Endothelial cell of umbilical vein (primary cell): ENCODE measurements at regions not wholly inside any gene's neighbourhood (a gene's known extent, or its start where the extent isn't known, plus 50 kb on each side); places are given as distances from the start of the nearest gene placed in this dataset.

ENCODE experiments used
- BruUV-seq: library from RNA; stranded (reverse); fragments of 400-500 nt; replicated peaks from 2 replicates; lab custom pipeline; 2021; lab: Mats Ljungman, UMichigan
- CTCF ChIA-PET: fragments of 300-600, 350-600 bp; sonication (Branson Sonifier 250); formaldehyde crosslinking; loops from one replicate; lab custom pipeline; 2021; ENCODE audit warnings: antibody characterized with exemption, inconsistent platforms; lab: Charles Lee
- POLR2A ChIA-PET: fragments of 300-600, 350-600 bp; sonication (Branson Sonifier 250); formaldehyde crosslinking; loops from one replicate; lab custom pipeline; 2021; ENCODE audit warnings: antibody characterized with exemption, inconsistent platforms; lab: Charles Lee
- DNase-seq: peaks from one replicate; pipeline ENCODE4 v3.0.0-alpha.2; 2011; ENCODE audit warnings: low read depth, low spot score
- FAIRE-seq: peaks from 2 replicates; lab custom pipeline; 2011; peaks lifted over from hg19 to GRCh38; lab: Jason Lieb, UNC
- H2AFZ ChIP-seq: 2 replicates; pipeline ENCODE4 v1.6.0; 2012; ENCODE audit warnings: low read depth, low read length, control low read depth, inconsistent platforms
- H3K27ac ChIP-seq: 2 replicates; pipeline ENCODE4 v1.5.1; 2011; ENCODE audit warnings: low read depth, mild to moderate bottlenecking, control low read depth, low read length, moderate library complexity; ENCODE audit not compliant: insufficient read depth
- H3K27me3 ChIP-seq, 2 experiments: 2 replicates each; pipeline versions ENCODE4 v1.6.0 to v1.6.1; 2011; ENCODE audit warnings: low read length in 2 of 2, mixed read lengths in 1 of 2; ENCODE audit not compliant: control insufficient read depth in 2 of 2, insufficient read depth in 2 of 2
- H3K36me3 ChIP-seq, 2 experiments: 2 replicates in 1 of 2; 3 replicates in 1 of 2; pipeline ENCODE4 v1.5.1; 2011; ENCODE audit warnings: low read length in 2 of 2, mild to moderate bottlenecking in 1 of 2, moderate library complexity in 1 of 2; ENCODE audit not compliant: control insufficient read depth in 2 of 2, insufficient read depth in 2 of 2; ENCODE audit errors: extremely low read depth in 1 of 2
- H3K4me1 ChIP-seq: 3 replicates; pipeline ENCODE4 v1.5.1; 2011; ENCODE audit warnings: mild to moderate bottlenecking, low read length; ENCODE audit not compliant: control insufficient read depth, insufficient read depth; ENCODE audit errors: extremely low read depth
- H3K4me2 ChIP-seq: 2 replicates; pipeline ENCODE4 v1.6.1; 2011; ENCODE audit warnings: low read length, control low read depth, mixed read lengths; ENCODE audit not compliant: insufficient read depth
- H3K4me3 ChIP-seq, 3 experiments: fragments of 200-600 bp in 1 of 3; sonication (generic), shearing (Covaris generic) in 1 of 3; replicated peaks in 1 of 3; 2 replicates each; pipeline ENCODE4 v1.5.1; 2011 to 2016; ENCODE audit warnings: control low read depth in 3 of 3, low read length in 3 of 3, mild to moderate bottlenecking in 2 of 3, inconsistent platforms in 1 of 3, low read depth in 1 of 3, moderate library complexity in 1 of 3; ENCODE audit not compliant: insufficient read depth in 1 of 3
- H3K79me2 ChIP-seq: 2 replicates; pipeline ENCODE4 v1.6.0; 2012; ENCODE audit warnings: low read length, inconsistent platforms; ENCODE audit not compliant: control insufficient read depth, insufficient read depth
- H3K9ac ChIP-seq: replicated peaks from 2 replicates; pipeline ENCODE3; 2011; ENCODE audit warnings: low read length, control low read depth; ENCODE audit not compliant: insufficient read depth; ENCODE audit errors: extremely low read depth
- H3K9me1 ChIP-seq: replicated peaks from 3 replicates; pipeline ENCODE4 v1.6.0; 2011; ENCODE audit warnings: mild to moderate bottlenecking, low read length; ENCODE audit not compliant: control insufficient read depth, insufficient read depth; ENCODE audit errors: extremely low read depth
- H3K9me3 ChIP-seq: replicated peaks from 2 replicates; pipeline ENCODE4 v1.5.1; 2012; ENCODE audit warnings: low read length, inconsistent platforms; ENCODE audit not compliant: control insufficient read depth, insufficient read depth
- H4K20me1 ChIP-seq: replicated peaks from 2 replicates; pipeline ENCODE3; 2011; ENCODE audit warnings: mild to moderate bottlenecking, low read length; ENCODE audit not compliant: control insufficient read depth, insufficient read depth; ENCODE audit errors: extremely low read depth
- EZH2 ChIP-seq: IDR thresholded peaks from 2 replicates; pipeline ENCODE4 v1.6.1; 2012; ENCODE audit warnings: borderline replicate concordance, low read depth, mild to moderate bottlenecking, moderate library complexity, low read length, inconsistent platforms; ENCODE audit not compliant: severe bottlenecking
- FOS ChIP-seq: IDR thresholded peaks from 2 replicates; pipeline ENCODE4 v1.6.1; 2011; ENCODE audit warnings: mild to moderate bottlenecking, low read length, moderate library complexity, borderline replicate concordance; ENCODE audit not compliant: insufficient read depth
- GATA2 ChIP-seq: IDR thresholded peaks from 2 replicates; pipeline ENCODE4 v1.7.0; 2011; ENCODE audit warnings: low read depth, mild to moderate bottlenecking, moderate library complexity, mixed read lengths, low read length; ENCODE audit not compliant: insufficient read length, insufficient read depth
- JUN ChIP-seq: IDR thresholded peaks from 2 replicates; pipeline ENCODE4 v1.6.1; 2011; ENCODE audit warnings: borderline replicate concordance, low read depth; ENCODE audit not compliant: insufficient read length, insufficient read depth
- MYC ChIP-seq: IDR thresholded peaks from one replicate; pipeline ENCODE4 v1.6.1; 2011; ENCODE audit warnings: mild to moderate bottlenecking, low read depth, low read length
- POLR2A ChIP-seq: IDR thresholded peaks from 2 replicates; pipeline ENCODE4 v1.6.1; 2012; ENCODE audit warnings: low read depth, mild to moderate bottlenecking, control low read depth, low read length
- POLR2AphosphoS5 ChIP-seq: IDR thresholded peaks from 2 replicates; pipeline ENCODE4 v1.6.1; 2012; ENCODE audit warnings: low read depth, mild to moderate bottlenecking, control low read depth, low read length, moderate library complexity; ENCODE audit not compliant: insufficient read depth
- dilution Hi-C: fragments of 300-500 bp; cut with MboI; formaldehyde crosslinking; loops from one replicate; pipeline ENCODE4 v1.15.0; 2019; ENCODE audit warnings: low sequenced_read_pairs; ENCODE audit not compliant: extremely low pct_ligation_motif_present
- intact Hi-C: fragments of 100-400 bp; cut with micrococcal nuclease; formaldehyde crosslinking; loops from one replicate; pipeline ENCODE4 v1.10.0; 2022
- TF ChIP-seq, protein P1 (sequence below), 2 donors: IDR thresholded peaks; 1 replicate in 1 of 2; 2 replicates in 1 of 2; pipeline ENCODE4 v1.5.1; 2011; ENCODE audit warnings: low read length in 2 of 2, mild to moderate bottlenecking in 2 of 2, moderate library complexity in 2 of 2, control low read depth in 1 of 2, inconsistent platforms in 1 of 2, low read depth in 1 of 2; ENCODE audit not compliant: insufficient read depth in 1 of 2; ENCODE audit errors: extremely low read depth in 1 of 2
- TF ChIP-seq, protein P2 (sequence below): IDR thresholded peaks from 2 replicates; pipeline ENCODE4 v1.6.1; 2011; ENCODE audit not compliant: insufficient read depth, insufficient read length

DNA sequence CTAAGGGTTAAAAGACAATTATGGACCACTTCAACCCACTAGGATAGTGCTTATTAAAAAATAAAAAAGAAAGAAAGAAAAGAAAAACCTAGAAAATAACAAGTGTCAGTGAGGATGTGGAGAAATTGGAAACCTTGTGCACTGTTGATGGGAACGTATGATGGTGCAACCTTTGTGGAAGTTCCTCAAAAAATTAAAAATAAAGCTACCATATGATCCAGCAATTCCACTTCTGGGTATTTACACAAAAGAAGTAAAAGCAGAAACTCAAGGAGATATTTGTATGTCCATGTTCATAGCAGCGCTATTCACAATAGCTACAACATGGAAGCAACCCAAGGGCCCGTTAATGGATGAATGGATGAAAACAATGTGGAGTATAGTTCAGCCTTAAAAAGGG, 115.2 kb upstream of the ATP1A1 start:
- no peaks in the 10 kb centered on the region for H3K9me3 ChIP-seq
- CTCF ChIA-PET: no interaction called here
- H3K9ac ChIP-seq: no peak overlapping the region
- no peaks in the 10 kb centered on the region for H3K9me1 ChIP-seq
- dilution Hi-C loops: no loop called here
- no peaks in the 10 kb centered on the region for H4K20me1 ChIP-seq
- no TSS peak for BruUV-seq
- no peaks in the 10 kb centered on the region for H3K79me2 ChIP-seq
- peaks cover 0 to 8% of the 10 kb centered on the region in 2 experiments for H3K27me3 ChIP-seq
- no peak overlapping the region for H3K4me3 ChIP-seq
- POLR2A ChIA-PET: no interaction called here
- no peak overlapping the region for H3K27ac ChIP-seq
- DNase-seq (no peak), FAIRE-seq (no peak)
- H3K36me3 ChIP-seq: no peaks in the 10 kb centered on the region
- no peak overlapping the region for H3K4me2 ChIP-seq
- intact Hi-C loops: no loop called here
- TF ChIP-seq JUN: no peak
- TF ChIP-seq, protein P1, sequence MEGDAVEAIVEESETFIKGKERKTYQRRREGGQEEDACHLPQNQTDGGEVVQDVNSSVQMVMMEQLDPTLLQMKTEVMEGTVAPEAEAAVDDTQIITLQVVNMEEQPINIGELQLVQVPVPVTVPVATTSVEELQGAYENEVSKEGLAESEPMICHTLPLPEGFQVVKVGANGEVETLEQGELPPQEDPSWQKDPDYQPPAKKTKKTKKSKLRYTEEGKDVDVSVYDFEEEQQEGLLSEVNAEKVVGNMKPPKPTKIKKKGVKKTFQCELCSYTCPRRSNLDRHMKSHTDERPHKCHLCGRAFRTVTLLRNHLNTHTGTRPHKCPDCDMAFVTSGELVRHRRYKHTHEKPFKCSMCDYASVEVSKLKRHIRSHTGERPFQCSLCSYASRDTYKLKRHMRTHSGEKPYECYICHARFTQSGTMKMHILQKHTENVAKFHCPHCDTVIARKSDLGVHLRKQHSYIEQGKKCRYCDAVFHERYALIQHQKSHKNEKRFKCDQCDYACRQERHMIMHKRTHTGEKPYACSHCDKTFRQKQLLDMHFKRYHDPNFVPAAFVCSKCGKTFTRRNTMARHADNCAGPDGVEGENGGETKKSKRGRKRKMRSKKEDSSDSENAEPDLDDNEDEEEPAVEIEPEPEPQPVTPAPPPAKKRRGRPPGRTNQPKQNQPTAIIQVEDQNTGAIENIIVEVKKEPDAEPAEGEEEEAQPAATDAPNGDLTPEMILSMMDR (IDR thresholded peaks at IDR 0.05; ENCODE audit: extremely low read depth in 1 of 2, insufficient read depth in 1 of 2, low read depth in 1 of 2, low read length in 2 of 2): no peak
- no peak for TF ChIP-seq FOS
- no peak for TF ChIP-seq GATA2
- no peak for TF ChIP-seq MYC
- TF ChIP-seq, protein P2, sequence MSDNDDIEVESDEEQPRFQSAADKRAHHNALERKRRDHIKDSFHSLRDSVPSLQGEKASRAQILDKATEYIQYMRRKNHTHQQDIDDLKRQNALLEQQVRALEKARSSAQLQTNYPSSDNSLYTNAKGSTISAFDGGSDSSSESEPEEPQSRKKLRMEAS: no peak
- TF ChIP-seq POLR2AphosphoS5: no peak
- no peak for TF ChIP-seq POLR2A
- TF ChIP-seq EZH2: no peak
- H3K4me1 ChIP-seq: no peaks in the 10 kb centered on the region
- H2AFZ ChIP-seq: no peak overlapping the region
